ENCODE measurements at regions not wholly inside any gene's neighbourhood (a gene's known extent, or its start where the extent isn't known, plus 50 kb on each side); places are given as distances from the start of the nearest gene placed in this dataset.

DNA sequence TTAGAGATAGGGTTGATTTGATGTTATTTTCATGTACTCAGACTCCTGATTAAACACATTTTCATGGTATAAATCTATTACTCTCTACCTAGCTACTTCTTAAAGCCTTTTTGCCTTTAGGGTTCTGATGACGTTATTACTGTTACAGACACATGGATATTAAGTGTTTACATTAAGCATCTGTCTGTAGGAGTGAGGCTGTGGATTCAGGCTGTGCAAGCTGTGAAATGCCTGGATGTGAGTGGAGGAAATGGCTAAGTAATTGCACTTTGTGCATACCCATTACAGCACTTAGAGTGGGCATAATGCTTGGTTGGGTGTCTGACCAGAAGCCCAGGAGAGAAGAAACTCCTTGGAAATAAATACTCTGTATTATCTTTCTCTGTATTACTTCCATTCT, 186.8 kb downstream of the SNX18 start:
- in situ Hi-C loops (cut with HindIII; ENCODE audit: low sequenced_read_pairs), result no loop called here
- no peak overlapping the region for H3K4me3 ChIP-seq (ENCODE audit: low read depth, low read length)

GRCh38 chr5:54703565-54704255, 186.2 kb downstream of the SNX18 start:
- DNase-seq (ENCODE audit: low read depth), result no peak

More for the DNA sequence above, 186.8 kb downstream of the SNX18 start:
- TF ChIP-seq, protein P1, sequence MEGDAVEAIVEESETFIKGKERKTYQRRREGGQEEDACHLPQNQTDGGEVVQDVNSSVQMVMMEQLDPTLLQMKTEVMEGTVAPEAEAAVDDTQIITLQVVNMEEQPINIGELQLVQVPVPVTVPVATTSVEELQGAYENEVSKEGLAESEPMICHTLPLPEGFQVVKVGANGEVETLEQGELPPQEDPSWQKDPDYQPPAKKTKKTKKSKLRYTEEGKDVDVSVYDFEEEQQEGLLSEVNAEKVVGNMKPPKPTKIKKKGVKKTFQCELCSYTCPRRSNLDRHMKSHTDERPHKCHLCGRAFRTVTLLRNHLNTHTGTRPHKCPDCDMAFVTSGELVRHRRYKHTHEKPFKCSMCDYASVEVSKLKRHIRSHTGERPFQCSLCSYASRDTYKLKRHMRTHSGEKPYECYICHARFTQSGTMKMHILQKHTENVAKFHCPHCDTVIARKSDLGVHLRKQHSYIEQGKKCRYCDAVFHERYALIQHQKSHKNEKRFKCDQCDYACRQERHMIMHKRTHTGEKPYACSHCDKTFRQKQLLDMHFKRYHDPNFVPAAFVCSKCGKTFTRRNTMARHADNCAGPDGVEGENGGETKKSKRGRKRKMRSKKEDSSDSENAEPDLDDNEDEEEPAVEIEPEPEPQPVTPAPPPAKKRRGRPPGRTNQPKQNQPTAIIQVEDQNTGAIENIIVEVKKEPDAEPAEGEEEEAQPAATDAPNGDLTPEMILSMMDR (IDR thresholded peaks at IDR 0.05; ENCODE audit: low read depth, low read length, missing control alignments), result no peak
- no peak for DNase-seq (ENCODE audit: low read depth)

GRCh38 chr5:54703133-54703532, 185.6 kb downstream of the SNX18 start:
- no peak overlapping the region for H3K4me3 ChIP-seq (ENCODE audit: low read depth, low read length)
- TF ChIP-seq, protein P1 (IDR thresholded peaks at IDR 0.05; ENCODE audit: low read depth, low read length, missing control alignments), result no peak
- peak; percentile 81 for DNase-seq (ENCODE audit: low read depth)
- in situ Hi-C loops (cut with HindIII; ENCODE audit: low sequenced_read_pairs), result no loop called here

More at GRCh38 chr5:54703565-54704255, 186.2 kb downstream of the SNX18 start:
- no peak overlapping the region for H3K4me3 ChIP-seq (ENCODE audit: low read depth, low read length)
- TF ChIP-seq, protein P1 (IDR thresholded peaks at IDR 0.05; ENCODE audit: low read depth, low read length, missing control alignments), result no peak
- in situ Hi-C loops (cut with HindIII; ENCODE audit: low sequenced_read_pairs), result no loop called here

DNA sequence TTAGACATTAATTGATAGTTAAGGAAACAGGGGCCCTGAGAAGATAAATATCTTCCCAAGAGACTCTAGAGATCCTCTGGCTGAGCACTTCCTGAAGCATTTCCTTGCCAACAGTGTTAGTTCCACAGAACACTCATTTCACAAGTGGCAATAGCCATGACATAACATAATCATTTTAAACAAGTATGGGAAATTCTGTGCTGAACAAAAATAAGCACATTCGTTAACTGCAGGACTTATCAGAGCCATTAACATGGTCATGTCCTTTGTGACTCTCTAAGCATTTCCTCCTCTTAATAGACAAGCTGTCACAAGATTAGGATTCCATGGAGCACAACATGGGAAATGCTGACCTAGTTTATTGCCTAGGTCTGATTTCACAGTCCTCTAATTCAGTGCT, 184.9 kb downstream of the SNX18 start:
- no peak for DNase-seq (ENCODE audit: low read depth)
- no peak overlapping the region for H3K4me3 ChIP-seq (ENCODE audit: low read depth, low read length)
- in situ Hi-C loops (cut with HindIII; ENCODE audit: low sequenced_read_pairs), result no loop called here
- TF ChIP-seq, protein P1 (IDR thresholded peaks at IDR 0.05; ENCODE audit: low read depth, low read length, missing control alignments), result no peak

DNA sequence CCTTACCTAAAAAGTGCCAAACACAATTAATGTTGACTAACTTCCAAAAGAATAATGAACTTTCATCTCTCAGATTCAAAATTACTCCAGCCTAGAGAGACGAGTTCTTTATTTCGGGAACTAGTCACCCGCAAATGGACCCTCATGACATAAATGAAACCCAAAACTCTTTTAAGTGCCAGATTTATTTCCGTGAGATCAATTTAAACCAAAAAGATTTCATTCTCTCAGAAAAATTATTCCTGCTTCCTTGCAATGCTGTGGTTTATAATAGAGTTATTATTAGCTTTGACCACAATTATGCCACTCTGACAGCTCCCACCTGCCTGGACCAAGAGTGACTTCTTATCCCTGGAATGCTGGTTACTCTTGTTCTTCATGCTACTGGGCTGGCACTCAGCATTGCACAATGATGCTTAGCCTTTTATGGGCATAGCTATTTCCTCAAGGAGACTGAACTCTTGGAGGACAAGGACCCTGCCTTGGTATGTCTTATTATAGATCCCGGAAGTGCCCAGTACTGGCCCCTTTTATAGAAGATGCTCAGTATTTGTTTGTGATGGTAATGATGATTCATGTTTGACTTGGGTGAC, 183.5 kb downstream of the SNX18 start:
- DNase-seq (ENCODE audit: low read depth), result peak; percentile 97
- no peak overlapping the region for H3K4me3 ChIP-seq (ENCODE audit: low read depth, low read length)
- in situ Hi-C loops (cut with HindIII; ENCODE audit: low sequenced_read_pairs), result no loop called here
- TF ChIP-seq, protein P1 (IDR thresholded peaks at IDR 0.05; ENCODE audit: low read depth, low read length, missing control alignments), result no peak

DNA sequence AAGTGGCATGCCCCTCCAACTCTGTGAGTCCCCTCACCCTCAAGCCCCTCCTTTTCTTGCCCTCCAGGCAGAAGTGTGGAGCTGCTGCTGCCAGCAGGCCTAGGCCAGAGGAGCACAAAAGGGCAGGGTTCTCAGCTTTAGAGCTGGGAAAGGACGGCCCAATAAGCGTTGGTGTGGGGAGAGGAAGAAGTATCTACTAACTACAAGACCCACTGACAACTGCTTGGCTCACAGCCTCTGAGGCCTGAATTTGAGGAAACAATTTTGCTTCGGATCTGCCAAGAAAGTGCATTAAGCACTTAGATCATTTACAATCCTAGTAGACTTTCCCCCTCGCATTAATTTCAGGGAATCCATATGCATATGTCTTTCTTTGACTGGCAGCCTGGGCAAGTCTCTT, 179.4 kb downstream of the SNX18 start:
- no peak for DNase-seq (ENCODE audit: low read depth)
- in situ Hi-C loops (cut with HindIII; ENCODE audit: low sequenced_read_pairs), result no loop called here
- no peak overlapping the region for H3K4me3 ChIP-seq (ENCODE audit: low read depth, low read length)
- TF ChIP-seq, protein P1 (IDR thresholded peaks at IDR 0.05; ENCODE audit: low read depth, low read length, missing control alignments), result no peak

All from astrocyte of the cerebellum (primary cell).